ENCODE measurements at regions not wholly inside any gene's neighbourhood (a gene's known extent, or its start where the extent isn't known, plus 50 kb on each side); places are given as distances from the start of the nearest gene placed in this dataset.

GRCh38 chr3:99413504-99413903 lies 224.9 kb upstream of the COL8A1 start:
- no peak for TF ChIP-seq POLR2A (IDR thresholded peaks at IDR 0.05)
- TF ChIP-seq, protein P1, sequence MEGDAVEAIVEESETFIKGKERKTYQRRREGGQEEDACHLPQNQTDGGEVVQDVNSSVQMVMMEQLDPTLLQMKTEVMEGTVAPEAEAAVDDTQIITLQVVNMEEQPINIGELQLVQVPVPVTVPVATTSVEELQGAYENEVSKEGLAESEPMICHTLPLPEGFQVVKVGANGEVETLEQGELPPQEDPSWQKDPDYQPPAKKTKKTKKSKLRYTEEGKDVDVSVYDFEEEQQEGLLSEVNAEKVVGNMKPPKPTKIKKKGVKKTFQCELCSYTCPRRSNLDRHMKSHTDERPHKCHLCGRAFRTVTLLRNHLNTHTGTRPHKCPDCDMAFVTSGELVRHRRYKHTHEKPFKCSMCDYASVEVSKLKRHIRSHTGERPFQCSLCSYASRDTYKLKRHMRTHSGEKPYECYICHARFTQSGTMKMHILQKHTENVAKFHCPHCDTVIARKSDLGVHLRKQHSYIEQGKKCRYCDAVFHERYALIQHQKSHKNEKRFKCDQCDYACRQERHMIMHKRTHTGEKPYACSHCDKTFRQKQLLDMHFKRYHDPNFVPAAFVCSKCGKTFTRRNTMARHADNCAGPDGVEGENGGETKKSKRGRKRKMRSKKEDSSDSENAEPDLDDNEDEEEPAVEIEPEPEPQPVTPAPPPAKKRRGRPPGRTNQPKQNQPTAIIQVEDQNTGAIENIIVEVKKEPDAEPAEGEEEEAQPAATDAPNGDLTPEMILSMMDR (IDR thresholded peaks at IDR 0.05) = no peak
- intact Hi-C loops (cut with DNase I; ENCODE audit: low total_unique reads) = no loop called here

DNA sequence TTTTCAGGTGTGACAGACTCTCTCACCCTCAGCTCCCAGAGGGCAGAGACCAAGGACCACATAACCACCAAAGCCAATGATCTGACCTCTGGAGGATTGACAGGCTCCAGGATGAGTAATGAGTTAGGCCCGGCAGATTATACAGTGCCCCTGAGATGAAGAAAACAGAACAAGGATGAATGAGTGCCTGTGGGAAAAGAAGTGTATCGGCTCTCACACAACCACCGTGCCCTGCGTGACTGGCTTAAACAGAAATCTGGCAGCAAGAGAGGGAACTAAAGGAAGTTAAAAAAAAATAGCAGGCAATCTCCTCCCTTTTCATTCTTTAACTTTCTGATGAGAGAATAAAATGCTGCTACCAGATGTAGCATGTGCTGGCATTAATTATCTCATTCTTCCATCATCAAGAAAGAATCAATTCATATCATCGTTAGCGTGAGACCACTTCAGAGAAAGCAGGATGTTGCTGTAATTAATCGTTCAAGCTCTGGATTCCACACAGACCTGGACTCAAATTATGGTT lies 227.5 kb upstream of the COL8A1 start:
- no peak for DNase-seq (ENCODE audit: low spot score in 2 of 2)
- intact Hi-C loops (cut with DNase I; ENCODE audit: low total_unique reads) = no loop called here
- no peak for TF ChIP-seq POLR2A (IDR thresholded peaks at IDR 0.05)
- TF ChIP-seq, protein P1 (IDR thresholded peaks at IDR 0.05) = no peak
- H3K4me3 ChIP-seq (ENCODE audit: low read depth, poor library complexity, severe bottlenecking) = no peak overlapping the region
- 30 to 45% methylated on average over 7 of the region's 7 CpGs for WGBS, 2 donors

More at GRCh38 chr3:99413504-99413903, 224.9 kb upstream of the COL8A1 start:
- H3K4me3 ChIP-seq (ENCODE audit: low read depth, poor library complexity, severe bottlenecking) = no peak overlapping the region
- WGBS, 2 donors = 72 to 75% methylated on average over 1 of the region's 1 CpG
- DNase-seq (ENCODE audit: low spot score in 2 of 2) = no peak

GRCh38 chr3:99409961-99410360 lies 228.4 kb upstream of the COL8A1 start:
- H3K4me3 ChIP-seq (ENCODE audit: low read depth, poor library complexity, severe bottlenecking) = no peak overlapping the region
- 92 to 96% methylated on average over 1 of the region's 1 CpG for WGBS, 2 donors
- intact Hi-C loops (cut with DNase I; ENCODE audit: low total_unique reads) = no loop called here
- TF ChIP-seq, protein P1 (IDR thresholded peaks at IDR 0.05) = no peak
- no peak for TF ChIP-seq POLR2A (IDR thresholded peaks at IDR 0.05)
- DNase-seq (ENCODE audit: low spot score in 2 of 2) = no peak

- 73 to 81% methylated on average over 4 of the region's 4 CpGs for WGBS, 2 donors
- no peak overlapping the region for H3K4me3 ChIP-seq (ENCODE audit: low read depth, poor library complexity, severe bottlenecking)
- TF ChIP-seq POLR2A (IDR thresholded peaks at IDR 0.05) = no peak
- TF ChIP-seq, protein P1 (IDR thresholded peaks at IDR 0.05) = no peak
- intact Hi-C loops (cut with DNase I; ENCODE audit: low total_unique reads) = no loop called here
- no peak for DNase-seq (ENCODE audit: low spot score in 2 of 2)
Observed at GRCh38 chr3:99407257-99407656, 231.1 kb upstream of the COL8A1 start.

DNA sequence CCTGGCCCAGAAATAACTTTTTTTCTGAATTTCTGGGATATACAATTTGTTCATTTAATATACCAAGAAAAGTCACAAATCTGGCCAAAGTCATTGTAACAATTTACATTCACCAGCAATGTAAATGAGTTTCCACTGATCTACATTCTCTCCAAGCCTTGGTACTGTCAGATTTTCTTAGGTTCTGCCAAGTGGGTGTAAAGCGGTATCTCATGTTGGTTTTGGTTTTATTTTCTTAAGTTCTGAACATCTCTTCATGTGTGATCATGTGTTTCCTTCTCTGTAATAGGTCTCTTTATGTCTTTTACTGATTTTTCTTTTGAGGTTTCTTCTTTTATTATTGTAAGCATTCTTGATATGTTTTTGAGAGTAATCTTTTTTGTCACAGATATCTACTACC lies 235.6 kb upstream of the COL8A1 start:
- intact Hi-C loops (cut with DNase I; ENCODE audit: low total_unique reads) = no loop called here
- WGBS, 2 donors = 97 to 100% methylated on average over 1 of the region's 1 CpG
- no peak overlapping the region for H3K4me3 ChIP-seq (ENCODE audit: low read depth, poor library complexity, severe bottlenecking)
- TF ChIP-seq POLR2A (IDR thresholded peaks at IDR 0.05) = no peak
- TF ChIP-seq, protein P1 (IDR thresholded peaks at IDR 0.05) = no peak
- no peak for DNase-seq (ENCODE audit: low spot score in 2 of 2)

GRCh38 chr3:99400352-99400751 lies 238.0 kb upstream of the COL8A1 start:
- TF ChIP-seq, protein P1 (IDR thresholded peaks at IDR 0.05) = no peak
- no peak for TF ChIP-seq POLR2A (IDR thresholded peaks at IDR 0.05)
- no peak for DNase-seq (ENCODE audit: low spot score in 2 of 2)
- H3K4me3 ChIP-seq (ENCODE audit: low read depth, poor library complexity, severe bottlenecking) = no peak overlapping the region
- intact Hi-C loops (cut with DNase I; ENCODE audit: low total_unique reads) = no loop called here
- WGBS, 2 donors = 44 to 48% methylated on average over 2 of the region's 2 CpGs
